HUES64 (cell line): ENCODE measurements at regions not wholly inside any gene's neighbourhood (a gene's known extent, or its start where the extent isn't known, plus 50 kb on each side); places are given as distances from the start of the nearest gene placed in this dataset.

Experiments used
- H3K27ac ChIP-seq: 2 replicates; pipeline ENCODE4 v1.7.0; 2013; ENCODE audit warnings: low read depth, low read length, inconsistent platforms
- H3K27me3 ChIP-seq: 2 replicates; pipeline ENCODE4 v1.6.1; 2013; ENCODE audit warnings: mild to moderate bottlenecking, low read length; ENCODE audit not compliant: insufficient read depth
- H3K36me3 ChIP-seq: 2 replicates; pipeline ENCODE4 v1.6.1; 2013; ENCODE audit warnings: mild to moderate bottlenecking, low read length; ENCODE audit not compliant: insufficient read depth
- H3K4me1 ChIP-seq: 2 replicates; pipeline ENCODE4 v1.6.1; 2013; ENCODE audit warnings: mild to moderate bottlenecking, low read length, moderate library complexity; ENCODE audit not compliant: insufficient read depth
- H3K4me3 ChIP-seq: 2 replicates; pipeline ENCODE4 v1.5.1; 2013; ENCODE audit warnings: mild to moderate bottlenecking, low read length, moderate library complexity
- H3K9ac ChIP-seq: 2 replicates; pipeline ENCODE4 v1.6.1; 2013; ENCODE audit warnings: mild to moderate bottlenecking, low read depth, low read length
- H3K9me3 ChIP-seq: 2 replicates; pipeline ENCODE4 v1.6.1; 2013; ENCODE audit warnings: low read depth, low read length; ENCODE audit not compliant: insufficient read depth
- WGBS: fragments of 150-250, 120-280 bp; methylation state at CpG from one replicate; pipeline ENCODE4 v1.1.7; 2013; ENCODE audit warnings: missing lambda C conversion rate; 5-methylcytosine and 5-hydroxymethylcytosine counted together

DNA sequence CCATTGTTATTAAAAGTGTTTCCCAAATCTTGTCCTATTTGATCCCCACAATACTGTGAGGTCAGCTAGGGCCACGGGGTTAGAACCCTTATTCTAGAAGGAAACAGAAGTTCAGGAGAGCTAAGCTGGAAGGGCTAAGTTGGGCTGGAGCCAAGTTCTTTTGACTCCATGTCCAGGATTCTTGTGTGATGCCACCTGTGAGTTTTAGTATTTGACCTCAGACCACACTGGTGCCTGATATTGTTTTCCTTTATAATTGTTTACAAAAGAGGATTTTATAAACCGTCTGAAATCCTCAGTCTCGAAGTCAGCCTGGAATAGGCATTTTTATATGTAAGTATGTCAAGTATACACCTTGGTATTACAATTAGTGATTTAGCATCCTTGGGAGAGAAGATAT is 332.7 kb downstream of the CBLN1 start:
- H3K27me3 ChIP-seq: no peaks in the 10 kb centered on the region
- H3K4me3 ChIP-seq: no peak overlapping the region
- no peak overlapping the region for H3K9ac ChIP-seq
- no peak overlapping the region for H3K27ac ChIP-seq
- no peaks in the 10 kb centered on the region for H3K9me3 ChIP-seq
- 90% methylated on average over 3 of the region's 3 CpGs for WGBS
- no peaks in the 10 kb centered on the region for H3K4me1 ChIP-seq
- no peaks in the 10 kb centered on the region for H3K36me3 ChIP-seq

DNA sequence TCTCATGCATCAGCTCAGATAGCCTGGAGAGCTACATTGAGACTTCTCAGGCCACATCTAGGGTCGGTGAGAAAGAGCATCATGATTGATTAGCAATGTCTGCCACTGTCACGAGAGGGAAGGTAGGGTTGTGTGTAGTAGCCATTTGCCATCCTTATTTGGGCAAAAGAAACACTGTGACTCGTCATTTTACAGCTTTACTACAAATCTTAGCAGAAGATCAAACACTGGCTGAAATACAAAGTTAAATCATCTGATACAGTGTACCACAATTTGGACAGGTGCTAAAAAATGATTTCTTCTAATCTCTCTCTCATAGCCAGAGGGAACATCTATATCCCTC is 334.3 kb downstream of the CBLN1 start:
- H3K36me3 ChIP-seq: no peaks in the 10 kb centered on the region
- H3K9me3 ChIP-seq: no peaks in the 10 kb centered on the region
- no peak overlapping the region for H3K9ac ChIP-seq
- H3K27me3 ChIP-seq: no peaks in the 10 kb centered on the region
- H3K4me3 ChIP-seq: no peak overlapping the region
- 72% methylated on average over 3 of the region's 3 CpGs for WGBS
- no peaks in the 10 kb centered on the region for H3K4me1 ChIP-seq
- no peak overlapping the region for H3K27ac ChIP-seq

DNA sequence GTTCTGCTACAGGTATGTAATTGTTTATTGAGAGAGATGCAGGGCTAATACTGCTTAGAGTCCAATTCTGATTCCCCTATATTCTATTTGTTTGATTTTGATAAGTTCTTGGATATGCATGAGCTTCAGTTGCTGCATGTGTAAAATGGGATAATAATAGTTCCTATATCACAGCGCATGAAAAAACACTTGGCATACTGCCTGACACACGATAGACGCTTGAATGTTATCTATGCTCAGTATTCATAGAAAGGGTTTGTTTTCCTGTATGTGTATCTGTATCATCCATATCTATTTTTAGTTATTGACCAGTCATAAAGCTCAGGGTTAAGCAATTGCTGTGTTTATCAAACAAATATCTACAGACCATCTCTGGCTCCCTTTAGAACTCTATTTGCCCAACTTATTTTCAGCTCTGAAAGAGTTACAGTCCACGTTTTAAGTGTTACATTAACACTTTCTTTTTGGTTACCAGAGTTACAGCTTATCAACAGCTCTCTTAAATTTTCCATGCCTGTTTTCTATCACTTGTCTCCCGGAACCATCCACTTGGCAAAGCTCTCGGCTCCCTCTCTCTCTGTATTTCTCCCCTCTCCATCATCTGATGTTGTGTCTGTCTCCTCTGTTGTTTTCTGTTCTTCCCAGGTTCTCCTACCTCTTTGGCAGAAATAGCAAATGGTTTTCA is 334.8 kb downstream of the CBLN1 start:
- Histone ChIP-seq H3K27ac (no peak overlapping the region), H3K4me1 (no peaks in the 10 kb centered on the region), H3K9ac (no peak overlapping the region), H3K36me3 (no peaks in the 10 kb centered on the region), H3K27me3 (no peaks in the 10 kb centered on the region), H3K4me3 (no peak overlapping the region), H3K9me3 (no peaks in the 10 kb centered on the region)
- 92% methylated on average over 6 of the region's 6 CpGs for WGBS

- Histone ChIP-seq H3K9ac (no peak overlapping the region), H3K4me1 (no peaks in the 10 kb centered on the region), H3K4me3 (no peak overlapping the region), H3K36me3 (no peaks in the 10 kb centered on the region), H3K27me3 (no peaks in the 10 kb centered on the region), H3K9me3 (no peaks in the 10 kb centered on the region), H3K27ac (no peak overlapping the region)
- 66% methylated on average over 3 of the region's 3 CpGs for WGBS
Measured at GRCh38 chr16:48942996-48943395, 333.0 kb upstream of the N4BP1 start.

- no peak overlapping the region for H3K4me3 ChIP-seq
- H3K4me1 ChIP-seq: no peaks in the 10 kb centered on the region
- no peaks in the 10 kb centered on the region for H3K36me3 ChIP-seq
- H3K27ac ChIP-seq: no peak overlapping the region
- H3K27me3 ChIP-seq: no peaks in the 10 kb centered on the region
- no peak overlapping the region for H3K9ac ChIP-seq
- 96% methylated on average over 5 of the region's 5 CpGs for whole genome bisulfite sequencing
- H3K9me3 ChIP-seq: no peaks in the 10 kb centered on the region; the same call in 1 of the 2 replicates
Measured at GRCh38 chr16:48936811-48937210, 326.8 kb upstream of the N4BP1 start.

GRCh38 chr16:48932216-48932855 is 322.4 kb upstream of the N4BP1 start:
- H3K4me1 ChIP-seq: no peaks in the 10 kb centered on the region
- H3K27ac ChIP-seq: no peak overlapping the region
- no peak overlapping the region for H3K9ac ChIP-seq
- H3K9me3 ChIP-seq: peaks cover 8% of the 10 kb centered on the region
- no peaks in the 10 kb centered on the region for H3K27me3 ChIP-seq
- H3K36me3 ChIP-seq: no peaks in the 10 kb centered on the region
- 71% methylated on average over 9 of the region's 9 CpGs for WGBS
- H3K4me3 ChIP-seq: no peak overlapping the region

DNA sequence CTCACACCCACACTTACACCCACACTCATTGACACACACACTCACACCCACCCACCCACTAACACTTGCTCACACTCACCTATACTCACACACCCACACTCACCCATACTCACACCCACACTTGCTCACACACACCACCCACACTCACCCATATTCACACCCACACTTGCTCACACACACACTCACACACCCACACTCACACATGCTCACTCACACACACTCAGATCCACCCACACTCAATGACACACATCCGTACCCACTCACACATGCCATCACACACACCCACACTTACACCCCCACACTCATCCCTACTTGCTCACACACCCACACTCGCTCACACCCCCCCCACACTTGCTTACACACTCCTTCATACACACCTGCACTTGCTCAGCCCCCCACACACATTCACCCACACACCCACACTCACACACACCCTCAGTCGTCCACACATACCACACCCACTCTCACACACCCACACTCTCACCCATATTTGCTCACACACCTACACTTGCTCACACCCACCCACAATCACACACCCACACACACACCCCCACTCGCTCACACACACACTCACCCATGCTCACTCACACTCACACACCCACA is 321.1 kb upstream of the N4BP1 start:
- no peak overlapping the region for H3K9ac ChIP-seq
- H3K27ac ChIP-seq: no peak overlapping the region
- no peaks in the 10 kb centered on the region for H3K36me3 ChIP-seq
- 91% methylated on average over 4 of the region's 4 CpGs for WGBS
- peaks cover 8% of the 10 kb centered on the region for H3K9me3 ChIP-seq
- no peak overlapping the region for H3K4me3 ChIP-seq
- H3K27me3 ChIP-seq: no peaks in the 10 kb centered on the region
- no peaks in the 10 kb centered on the region for H3K4me1 ChIP-seq

DNA sequence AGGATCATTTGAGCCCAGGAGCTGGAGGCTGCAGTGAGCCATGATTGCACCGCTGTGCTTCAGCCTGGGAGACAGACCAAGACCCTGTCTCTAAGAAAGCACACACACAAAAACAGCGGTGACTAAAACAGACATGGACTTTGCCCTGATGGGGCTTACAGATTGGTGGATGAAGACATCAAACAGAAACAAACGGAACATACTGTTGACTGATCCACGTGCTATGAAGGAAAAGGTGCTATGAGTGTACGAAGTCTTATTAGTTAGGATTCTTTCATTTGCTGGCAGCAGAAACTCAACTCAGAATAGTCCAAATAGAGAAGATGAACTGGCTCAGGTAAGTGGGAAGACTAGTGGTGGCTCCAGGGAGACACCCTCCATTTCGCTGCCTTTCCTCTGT is 309.8 kb upstream of the N4BP1 start:
- H3K27me3 ChIP-seq: no peaks in the 10 kb centered on the region
- H3K36me3 ChIP-seq: no peaks in the 10 kb centered on the region
- WGBS: 95% methylated on average over 6 of the region's 6 CpGs
- peaks cover 4% of the 10 kb centered on the region for H3K4me1 ChIP-seq
- no peaks in the 10 kb centered on the region for H3K9me3 ChIP-seq
- no peak overlapping the region for H3K27ac ChIP-seq
- H3K4me3 ChIP-seq: no peak overlapping the region
- H3K9ac ChIP-seq: no peak overlapping the region

GRCh38 chr16:48918520-48919258 is 308.7 kb upstream of the N4BP1 start:
- WGBS: 92% methylated on average over 4 of the region's 4 CpGs
- peaks cover 4% of the 10 kb centered on the region for H3K4me1 ChIP-seq
- H3K4me3 ChIP-seq: no peak overlapping the region
- no peak overlapping the region for H3K9ac ChIP-seq
- no peaks in the 10 kb centered on the region for H3K36me3 ChIP-seq
- H3K9me3 ChIP-seq: no peaks in the 10 kb centered on the region
- no peak overlapping the region for H3K27ac ChIP-seq
- H3K27me3 ChIP-seq: no peaks in the 10 kb centered on the region

DNA sequence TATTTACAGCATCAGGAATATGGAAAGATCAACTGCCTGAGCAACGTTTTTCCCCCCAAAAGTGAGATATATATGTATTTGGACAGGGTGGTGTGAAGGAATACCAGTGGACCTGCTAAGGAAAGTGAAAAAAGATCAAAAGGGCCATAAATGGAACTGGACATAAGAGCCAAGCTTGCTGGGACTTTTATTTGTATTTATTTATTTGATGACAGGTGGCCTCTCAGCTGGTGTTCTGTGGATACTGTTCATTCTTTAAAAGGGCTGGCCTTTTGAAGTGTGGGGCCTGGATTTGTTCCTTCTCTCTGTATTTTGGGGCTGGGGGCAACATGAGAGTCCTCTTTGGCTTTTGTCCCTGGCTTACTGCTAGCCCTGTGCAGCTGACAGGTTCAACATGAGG is 306.6 kb upstream of the N4BP1 start:
- H3K27ac ChIP-seq: no peak overlapping the region
- no peak overlapping the region for H3K9ac ChIP-seq
- 86% methylated on average over 1 of the region's 1 CpG for WGBS
- H3K27me3 ChIP-seq: no peaks in the 10 kb centered on the region
- H3K9me3 ChIP-seq: no peaks in the 10 kb centered on the region
- H3K4me3 ChIP-seq: no peak overlapping the region
- H3K36me3 ChIP-seq: no peaks in the 10 kb centered on the region
- H3K4me1 ChIP-seq: peaks cover 9% of the 10 kb centered on the region

- WGBS: 73% methylated on average over 3 of the region's 3 CpGs
- H3K27ac ChIP-seq: no peak overlapping the region
- H3K4me1 ChIP-seq: peaks cover 9% of the 10 kb centered on the region
- no peak overlapping the region for H3K4me3 ChIP-seq
- no peaks in the 10 kb centered on the region for H3K36me3 ChIP-seq
- H3K9ac ChIP-seq: no peak overlapping the region
- no peaks in the 10 kb centered on the region for H3K9me3 ChIP-seq
- no peaks in the 10 kb centered on the region for H3K27me3 ChIP-seq
Measured at GRCh38 chr16:48914070-48914469, 304.1 kb upstream of the N4BP1 start.
